ENCODE measurements at regions not wholly inside any gene's neighbourhood (a gene's known extent, or its start where the extent isn't known, plus 50 kb on each side); places are given as distances from the start of the nearest gene placed in this dataset.

DNA sequence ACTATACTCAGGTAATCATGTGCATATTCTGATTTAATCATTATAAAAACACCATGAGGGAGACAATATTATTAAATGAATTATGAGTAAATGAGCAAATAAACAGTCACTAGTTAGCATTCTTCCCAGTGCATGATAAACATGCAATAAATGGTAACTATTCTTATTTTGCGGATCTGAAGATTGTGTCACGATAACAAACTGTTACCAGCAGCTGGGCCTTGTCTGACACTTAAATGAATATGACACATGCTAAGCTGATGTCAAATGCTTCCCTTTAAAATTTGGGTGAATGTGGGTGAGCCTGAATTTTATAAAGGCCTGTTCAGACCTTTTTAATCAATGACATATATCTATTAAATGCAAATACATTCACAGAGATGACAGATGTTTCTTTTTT, 68.2 kb upstream of the KIT start:
- TF ChIP-seq, protein P1, sequence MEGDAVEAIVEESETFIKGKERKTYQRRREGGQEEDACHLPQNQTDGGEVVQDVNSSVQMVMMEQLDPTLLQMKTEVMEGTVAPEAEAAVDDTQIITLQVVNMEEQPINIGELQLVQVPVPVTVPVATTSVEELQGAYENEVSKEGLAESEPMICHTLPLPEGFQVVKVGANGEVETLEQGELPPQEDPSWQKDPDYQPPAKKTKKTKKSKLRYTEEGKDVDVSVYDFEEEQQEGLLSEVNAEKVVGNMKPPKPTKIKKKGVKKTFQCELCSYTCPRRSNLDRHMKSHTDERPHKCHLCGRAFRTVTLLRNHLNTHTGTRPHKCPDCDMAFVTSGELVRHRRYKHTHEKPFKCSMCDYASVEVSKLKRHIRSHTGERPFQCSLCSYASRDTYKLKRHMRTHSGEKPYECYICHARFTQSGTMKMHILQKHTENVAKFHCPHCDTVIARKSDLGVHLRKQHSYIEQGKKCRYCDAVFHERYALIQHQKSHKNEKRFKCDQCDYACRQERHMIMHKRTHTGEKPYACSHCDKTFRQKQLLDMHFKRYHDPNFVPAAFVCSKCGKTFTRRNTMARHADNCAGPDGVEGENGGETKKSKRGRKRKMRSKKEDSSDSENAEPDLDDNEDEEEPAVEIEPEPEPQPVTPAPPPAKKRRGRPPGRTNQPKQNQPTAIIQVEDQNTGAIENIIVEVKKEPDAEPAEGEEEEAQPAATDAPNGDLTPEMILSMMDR (conservative IDR thresholded peaks at IDR 0.05; ENCODE audit: low read depth, low read length) = no peak
- no peak for TF ChIP-seq EZH2 (IDR thresholded peaks at IDR 0.05; ENCODE audit: borderline replicate concordance, low read depth, low read length, poor library complexity, severe bottlenecking)
